Esophagus muscularis mucosa (tissue), 4 donors: ENCODE measurements at regions not wholly inside any gene's neighbourhood (a gene's known extent, or its start where the extent isn't known, plus 50 kb on each side); places are given as distances from the start of the nearest gene placed in this dataset.

Experiments used
- DNase-seq: peaks from one replicate; pipeline ENCODE4 v3.0.0-alpha.2; 2017; ENCODE audit errors: extremely low spot score
- H3K27ac ChIP-seq, 4 donors: fragments of 200-600 bp; sonication (generic); replicated peaks in 1 of 4; 1 replicate in 3 of 4; 2 replicates in 1 of 4; pipeline ENCODE4 v1.5.1; 2016 to 2019; ENCODE audit warnings: mild to moderate bottlenecking in 1 of 4
- H3K27me3 ChIP-seq, 4 donors: fragments of 200-600 bp; sonication (generic); one replicate each; pipeline versions ENCODE4 v1.5.1 to v1.6.0; 2016 to 2019
- H3K36me3 ChIP-seq, 4 donors: fragments of 200-600 bp; sonication (generic); one replicate each; pipeline ENCODE4 v1.5.1; 2016 to 2019
- H3K4me1 ChIP-seq, 4 donors: fragments of 200-600 bp; sonication (generic); one replicate each; pipeline ENCODE4 v1.5.1; 2016 to 2019
- H3K4me3 ChIP-seq, 4 donors: fragments of 200-600 bp; sonication (generic); 1 replicate in 2 of 4; 2 replicates in 2 of 4; pipeline ENCODE4 v1.5.1; 2016 to 2019; ENCODE audit warnings: mild to moderate bottlenecking in 4 of 4, moderate library complexity in 1 of 4
- H3K9me3 ChIP-seq, 4 donors: fragments of 200-600 bp; sonication (generic); 1 replicate in 3 of 4; 2 replicates in 1 of 4; pipeline ENCODE4 v1.5.1; 2016 to 2019
- EP300 ChIP-seq: sonication (generic); formaldehyde crosslinking; IDR thresholded peaks from one replicate; pipeline ENCODE4 v1.6.1; 2017; ENCODE audit warnings: antibody characterized with exemption
- POLR2A ChIP-seq: fragments of 450-650 bp; IDR thresholded peaks from one replicate; pipeline ENCODE4 v1.6.1; 2017; ENCODE audit warnings: antibody characterized with exemption, moderate library complexity, mild to moderate bottlenecking, low read depth
- POLR2AphosphoS5 ChIP-seq, 2 donors: sonication (generic); formaldehyde crosslinking; IDR thresholded peaks; one replicate each; pipeline ENCODE4 v1.6.1; 2017; ENCODE audit warnings: antibody characterized with exemption in 2 of 2
- WGBS: methylation state at CpG from one replicate; pipeline ENCODE4 v1.1.5; 2018; 5-methylcytosine and 5-hydroxymethylcytosine counted together
- intact Hi-C: fragments of 100-400 bp; cut with DNase I; formaldehyde crosslinking; loops from one replicate; pipeline ENCODE4 v1.15.1; 2023
- TF ChIP-seq, protein P1 (sequence below), 3 experiments: fragments of 200-600 bp in 2 of 3; fragments of 450-650 bp in 1 of 3; sonication (generic) in 2 of 3; IDR thresholded peaks; one replicate each; pipeline ENCODE4 v1.5.1; 2017 to 2019; ENCODE audit warnings: antibody characterized with exemption in 3 of 3, mild to moderate bottlenecking in 2 of 3, moderate library complexity in 1 of 3

DNA sequence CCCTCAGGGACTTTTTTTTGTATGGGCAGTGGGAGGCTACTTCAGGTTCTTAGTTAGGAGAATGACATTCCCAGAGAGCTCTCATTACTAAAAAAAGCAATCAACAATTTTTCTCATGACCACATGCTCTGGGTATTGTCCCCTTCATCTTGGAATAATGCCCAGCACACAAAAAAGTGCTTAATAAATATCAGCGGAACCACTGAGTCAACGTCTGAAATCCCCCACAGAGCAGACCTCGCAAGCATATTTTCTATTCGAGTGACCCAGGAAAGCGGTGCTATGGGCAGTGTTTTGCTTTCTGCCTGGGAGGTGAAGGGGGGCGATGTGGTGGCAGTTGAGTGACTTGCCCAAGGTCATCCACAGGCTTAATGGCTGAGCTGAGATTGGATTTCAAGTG is 493.4 kb upstream of the ZMIZ1 start:
- intact Hi-C loops, result no loop called here
- 85% methylated on average over 6 of the region's 6 CpGs for WGBS

DNA sequence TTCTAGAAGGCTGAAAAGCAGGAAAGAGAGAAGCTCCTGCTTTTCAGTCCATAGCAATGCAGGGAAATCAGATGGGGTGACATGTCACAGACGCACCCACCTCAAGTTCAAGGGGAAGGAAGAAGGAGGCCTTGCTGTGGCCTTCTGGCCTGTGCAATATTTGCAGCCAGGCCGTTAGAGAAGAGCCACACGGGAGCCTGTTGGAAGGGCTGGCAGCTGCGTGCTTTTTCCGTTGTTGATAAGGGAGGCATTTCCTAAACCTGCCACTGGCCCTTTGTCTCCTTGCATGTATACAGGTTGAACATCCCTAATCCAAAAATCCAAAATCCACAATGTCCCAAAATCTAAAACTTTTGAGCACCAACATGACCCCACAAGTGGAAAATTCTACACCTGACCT is 492.5 kb upstream of the ZMIZ1 start:
- WGBS, result 79% methylated on average over 5 of the region's 5 CpGs
- intact Hi-C loops, result no loop called here

More for the DNA sequence above, 493.4 kb upstream of the ZMIZ1 start:
- TF ChIP-seq POLR2AphosphoS5 (IDR thresholded peaks at IDR 0.05), result no peak
- TF ChIP-seq, protein P1, sequence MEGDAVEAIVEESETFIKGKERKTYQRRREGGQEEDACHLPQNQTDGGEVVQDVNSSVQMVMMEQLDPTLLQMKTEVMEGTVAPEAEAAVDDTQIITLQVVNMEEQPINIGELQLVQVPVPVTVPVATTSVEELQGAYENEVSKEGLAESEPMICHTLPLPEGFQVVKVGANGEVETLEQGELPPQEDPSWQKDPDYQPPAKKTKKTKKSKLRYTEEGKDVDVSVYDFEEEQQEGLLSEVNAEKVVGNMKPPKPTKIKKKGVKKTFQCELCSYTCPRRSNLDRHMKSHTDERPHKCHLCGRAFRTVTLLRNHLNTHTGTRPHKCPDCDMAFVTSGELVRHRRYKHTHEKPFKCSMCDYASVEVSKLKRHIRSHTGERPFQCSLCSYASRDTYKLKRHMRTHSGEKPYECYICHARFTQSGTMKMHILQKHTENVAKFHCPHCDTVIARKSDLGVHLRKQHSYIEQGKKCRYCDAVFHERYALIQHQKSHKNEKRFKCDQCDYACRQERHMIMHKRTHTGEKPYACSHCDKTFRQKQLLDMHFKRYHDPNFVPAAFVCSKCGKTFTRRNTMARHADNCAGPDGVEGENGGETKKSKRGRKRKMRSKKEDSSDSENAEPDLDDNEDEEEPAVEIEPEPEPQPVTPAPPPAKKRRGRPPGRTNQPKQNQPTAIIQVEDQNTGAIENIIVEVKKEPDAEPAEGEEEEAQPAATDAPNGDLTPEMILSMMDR (IDR thresholded peaks at IDR 0.05), result no peak
- no peak for TF ChIP-seq POLR2A
- TF ChIP-seq EP300, result no peak
- Histone ChIP-seq H3K9me3 (no peaks in the 10 kb centered on the region), H3K4me3 (no peak overlapping the region), H3K36me3 (no peaks in the 10 kb centered on the region), H3K4me1 (peaks cover 15 to 47% (median 38%) of the 10 kb centered on the region in 4 donors), H3K27ac (no peak overlapping the region), H3K27me3 (no peaks in the 10 kb centered on the region)
- DNase-seq, result no peak

DNA sequence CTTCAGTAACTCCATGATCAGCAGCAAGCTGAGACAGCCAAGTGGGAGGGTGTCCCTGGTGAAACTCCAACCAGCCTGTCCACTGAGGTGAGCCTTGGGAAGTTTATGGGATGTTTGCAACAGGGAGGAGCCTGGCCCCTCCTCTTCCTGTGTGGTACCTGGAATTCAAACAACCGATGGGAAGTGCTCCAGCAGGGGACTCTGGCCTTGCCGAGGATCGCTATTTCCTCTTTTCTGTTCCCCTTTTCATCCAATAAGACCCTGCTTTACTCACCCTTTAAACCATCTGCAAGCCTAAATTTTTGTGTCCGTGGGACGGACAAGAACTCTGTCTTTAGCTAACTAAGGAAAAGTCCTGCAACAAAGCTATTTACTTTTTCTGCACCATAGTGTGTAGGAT is 491.1 kb upstream of the ZMIZ1 start:
- intact Hi-C loops, result no loop called here
- TF ChIP-seq POLR2A (no peak), POLR2AphosphoS5 (IDR thresholded peaks at IDR 0.05) (no peak), EP300 (no peak)

More for the DNA sequence above, 492.5 kb upstream of the ZMIZ1 start:
- peaks cover 12 to 38% (median 29%) of the 10 kb centered on the region in 4 donors for H3K4me1 ChIP-seq
- H3K36me3 ChIP-seq, result no peaks in the 10 kb centered on the region
- no peaks in the 10 kb centered on the region for H3K27me3 ChIP-seq
- H3K27ac ChIP-seq, result no peak overlapping the region
- H3K4me3 ChIP-seq, result no peak overlapping the region
- H3K9me3 ChIP-seq, result no peaks in the 10 kb centered on the region
- TF ChIP-seq EP300, result no peak
- TF ChIP-seq POLR2A, result no peak
- TF ChIP-seq POLR2AphosphoS5 (IDR thresholded peaks at IDR 0.05), result no peak
- TF ChIP-seq, protein P1 (IDR thresholded peaks at IDR 0.05), result no peak
- DNase-seq, result no peak

DNA sequence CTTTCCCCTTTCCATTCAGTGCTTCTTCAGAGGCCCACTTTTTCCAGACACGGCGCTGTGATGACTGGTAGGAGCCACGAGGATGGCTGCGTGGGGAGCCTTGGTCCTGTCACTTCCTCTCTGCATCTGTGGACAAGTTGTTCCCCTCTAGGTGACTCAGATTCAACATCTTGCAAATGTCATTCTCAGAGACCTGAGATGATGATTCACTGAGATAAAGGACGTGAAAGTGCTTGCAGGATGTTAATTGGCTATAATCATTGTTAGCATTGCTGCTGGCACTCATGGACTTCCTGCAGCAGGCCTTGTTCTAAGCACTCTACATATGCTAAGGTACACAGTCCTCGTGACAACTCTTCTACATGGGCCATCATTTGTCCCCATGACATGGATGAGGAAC is 489.8 kb upstream of the ZMIZ1 start:
- Histone ChIP-seq H3K27ac (no peak overlapping the region), H3K27me3 (no peaks in the 10 kb centered on the region), H3K4me3 (no peak overlapping the region), H3K36me3 (no peaks in the 10 kb centered on the region), H3K9me3 (no peaks in the 10 kb centered on the region), H3K4me1 (peaks cover 11 to 19% (median 12%) of the 10 kb centered on the region in 4 donors)
- DNase-seq, result no peak
- intact Hi-C loops, result no loop called here
- TF ChIP-seq, protein P1 (IDR thresholded peaks at IDR 0.05), result no peak
- TF ChIP-seq POLR2A, result no peak
- no peak for TF ChIP-seq POLR2AphosphoS5 (IDR thresholded peaks at IDR 0.05)
- TF ChIP-seq EP300, result no peak
- WGBS, result 92% methylated on average over 6 of the region's 6 CpGs

More for the DNA sequence above, 491.1 kb upstream of the ZMIZ1 start:
- no peak overlapping the region for H3K27ac ChIP-seq
- no peak overlapping the region for H3K4me3 ChIP-seq
- H3K27me3 ChIP-seq, result no peaks in the 10 kb centered on the region
- no peak for DNase-seq
- H3K9me3 ChIP-seq, result no peaks in the 10 kb centered on the region
- WGBS, result 79% methylated on average over 5 of the region's 5 CpGs
- H3K36me3 ChIP-seq, result no peaks in the 10 kb centered on the region
- peaks cover 12 to 24% (median 15%) of the 10 kb centered on the region in 4 donors for H3K4me1 ChIP-seq

DNA sequence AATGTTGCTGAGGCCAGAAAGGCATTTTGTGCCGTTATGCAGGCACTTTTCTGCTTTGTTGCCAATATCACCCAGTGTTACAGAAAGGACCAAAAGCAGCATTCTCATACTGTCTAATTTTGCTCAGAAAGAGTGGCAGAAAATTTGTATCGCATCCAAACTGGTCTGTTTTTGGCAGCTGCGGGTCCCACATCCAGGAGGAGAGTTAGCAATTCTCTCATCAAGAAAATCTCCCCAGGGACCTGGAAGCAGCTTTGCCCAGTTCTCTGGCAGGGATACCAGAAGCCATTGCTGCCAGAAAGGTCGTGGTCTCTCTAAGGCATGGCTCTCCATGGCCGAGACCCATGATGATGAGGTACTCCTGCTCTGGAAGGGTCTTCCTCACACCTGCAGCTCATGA is 489.2 kb upstream of the ZMIZ1 start:
- intact Hi-C loops, result no loop called here
- peak overlapping the region in 2 of 4 donors; percentile 5 to 56 for H3K27ac ChIP-seq
- WGBS, result 88% methylated on average over 3 of the region's 5 CpGs
- TF ChIP-seq, protein P1 (IDR thresholded peaks at IDR 0.05), result no peak
- no peak for TF ChIP-seq EP300
- no peak for TF ChIP-seq POLR2AphosphoS5 (IDR thresholded peaks at IDR 0.05)
- no peak for TF ChIP-seq POLR2A
- H3K9me3 ChIP-seq, result no peaks in the 10 kb centered on the region
- H3K4me1 ChIP-seq, result peaks cover 11 to 19% (median 13%) of the 10 kb centered on the region in 4 donors
- no peak overlapping the region for H3K4me3 ChIP-seq
- no peaks in the 10 kb centered on the region for H3K36me3 ChIP-seq
- H3K27me3 ChIP-seq, result no peaks in the 10 kb centered on the region
- no peak for DNase-seq
